GM23338 (cell line): ENCODE measurements at regions not wholly inside any gene's neighbourhood (a gene's known extent, or its start where the extent isn't known, plus 50 kb on each side); places are given as distances from the start of the nearest gene placed in this dataset.

Experiments
- ATAC-seq: fragments of 200-7000 bp; cut with Tn5 transposase; 3 replicates; pipeline ENCODE4 v1.9.1; 2020
- DNase-seq: peaks from one replicate; pipeline ENCODE4 v3.0.0-alpha.2; 2015; ENCODE audit warnings: low spot score
- H2AFZ ChIP-seq: fragments of 200-600 bp; sonication (generic); 2 replicates; pipeline ENCODE4 v1.8.0; 2016; ENCODE audit warnings: antibody characterized with exemption, mild to moderate bottlenecking, moderate library complexity
- H3F3A ChIP-seq: fragments of 200-600 bp; sonication (generic); replicated peaks from 2 replicates; pipeline ENCODE4 v1.8.0; 2017; ENCODE audit warnings: antibody characterized with exemption, mixed run types, low read depth
- H3K27ac ChIP-seq: fragments of 200-600 bp; sonication (generic); 2 replicates; pipeline ENCODE4 v1.6.1; 2016; ENCODE audit warnings: low read depth
- H3K27me3 ChIP-seq: fragments of 200-600 bp; sonication (generic); 2 replicates; pipeline ENCODE4 v1.8.0; 2016; ENCODE audit warnings: mild to moderate bottlenecking, mixed run types, moderate library complexity; ENCODE audit not compliant: insufficient read depth
- H3K36me3 ChIP-seq: fragments of 200-600 bp; sonication (generic); 2 replicates; pipeline ENCODE4 v1.8.0; 2016; ENCODE audit warnings: mild to moderate bottlenecking; ENCODE audit not compliant: insufficient read depth
- H3K4me1 ChIP-seq: fragments of 200-600 bp; sonication (generic); 2 replicates; pipeline ENCODE4 v1.8.0; 2016; ENCODE audit warnings: mild to moderate bottlenecking, moderate library complexity; ENCODE audit not compliant: insufficient read depth
- H3K4me2 ChIP-seq: fragments of 200-600 bp; sonication (generic); 2 replicates; pipeline ENCODE4 v1.7.1; 2017; ENCODE audit warnings: mixed run types
- H3K4me3 ChIP-seq: fragments of 200-600 bp; sonication (generic); 2 replicates; pipeline ENCODE4 v1.6.1; 2016; ENCODE audit warnings: mixed run types
- H3K79me2 ChIP-seq: fragments of 200-600 bp; sonication (generic); replicated peaks from 2 replicates; pipeline ENCODE4 v1.8.0; 2017; ENCODE audit warnings: mild to moderate bottlenecking; ENCODE audit not compliant: insufficient read depth
- H3K9me2 ChIP-seq: fragments of 200-600 bp; sonication (generic); 2 replicates; pipeline ENCODE4 v1.8.0; 2017; ENCODE audit not compliant: insufficient read depth
- H4K20me1 ChIP-seq: fragments of 200-600 bp; sonication (generic); replicated peaks from 2 replicates; pipeline ENCODE4 v1.8.0; 2017; ENCODE audit warnings: mild to moderate bottlenecking; ENCODE audit not compliant: insufficient read depth
- H3K27ac Mint-ChIP-seq: 2 replicates; pipeline ENCODE4 v1.8.0; 2020; ENCODE audit warnings: inconsistent platforms, mild to moderate bottlenecking, moderate library complexity, mixed read lengths
- H3K27me3 Mint-ChIP-seq: 3 replicates; pipeline ENCODE4 v1.8.0; 2022; ENCODE audit warnings: low read depth, mild to moderate bottlenecking, moderate library complexity, mixed read lengths, inconsistent platforms; ENCODE audit not compliant: insufficient read depth, poor library complexity
- H3K36me3 Mint-ChIP-seq: 3 replicates; pipeline ENCODE4 v1.8.0; 2021; ENCODE audit warnings: low read depth, mild to moderate bottlenecking, inconsistent platforms, moderate library complexity, mixed read lengths
- H3K4me1 Mint-ChIP-seq: 3 replicates; pipeline ENCODE4 v1.8.0; 2020; ENCODE audit warnings: mild to moderate bottlenecking, inconsistent platforms, mixed read lengths
- H3K4me3 Mint-ChIP-seq: 3 replicates; pipeline ENCODE4 v1.8.0; 2021; ENCODE audit warnings: moderate library complexity, mild to moderate bottlenecking, inconsistent platforms, mixed read lengths
- H3K9me3 Mint-ChIP-seq: 3 replicates; pipeline ENCODE4 v1.8.0; 2020; ENCODE audit warnings: moderate library complexity, mild to moderate bottlenecking, inconsistent platforms, mixed read lengths
- CREB1 ChIP-seq: fragments of 250-450 bp; sonication (Bioruptor Pico); IDR thresholded peaks from 2 replicates; pipeline ENCODE4 v1.5.0; 2020; ENCODE audit warnings: low read depth, mild to moderate bottlenecking, moderate library complexity
- CTCF ChIP-seq, 2 experiments: fragments of 200-600 bp in 1 of 2; sonication (generic) in 1 of 2; conservative IDR thresholded peaks; 2 replicates each; pipeline versions ENCODE4 v1.5.1 to v1.6.1; 2016 to 2017; ENCODE audit warnings: antibody characterized with exemption in 2 of 2, low read depth in 2 of 2, mild to moderate bottlenecking in 2 of 2, moderate library complexity in 1 of 2
- ETS1 ChIP-seq: IDR thresholded peaks from 2 replicates; pipeline ENCODE4 v1.6.1; 2016; ENCODE audit warnings: antibody characterized with exemption
- EZH2phosphoT487 ChIP-seq: fragments of 200-600 bp; sonication (generic); IDR thresholded peaks from one replicate; pipeline ENCODE4 v1.8.1; 2018; ENCODE audit warnings: antibody characterized with exemption; ENCODE audit not compliant: unreplicated experiment
- JUNB ChIP-seq: IDR thresholded peaks from one replicate; pipeline ENCODE4 v1.6.1; 2016; ENCODE audit warnings: antibody characterized with exemption; ENCODE audit not compliant: unreplicated experiment
- NANOG ChIP-seq: IDR thresholded peaks from 2 replicates; pipeline ENCODE4 v1.6.1; 2016; ENCODE audit warnings: antibody characterized with exemption, borderline replicate concordance
- POLR2AphosphoS5 ChIP-seq: IDR thresholded peaks from 2 replicates; pipeline ENCODE4 v1.6.1; 2016; ENCODE audit warnings: antibody characterized with exemption, low read depth
- REST ChIP-seq: IDR thresholded peaks from one replicate; pipeline ENCODE4 v1.6.1; 2018; ENCODE audit warnings: antibody characterized with exemption; ENCODE audit not compliant: unreplicated experiment
- STAT1 ChIP-seq: IDR thresholded peaks from one replicate; pipeline ENCODE4 v1.6.1; 2016; ENCODE audit warnings: antibody characterized with exemption; ENCODE audit not compliant: unreplicated experiment
- ZNF114 ChIP-seq: fragments of 250-450 bp; sonication (Bioruptor Pico); IDR thresholded peaks from 2 replicates; pipeline ENCODE4 v1.5.0; 2020; ENCODE audit warnings: mild to moderate bottlenecking, moderate library complexity
- ZNF331 ChIP-seq: fragments of 250-450 bp; sonication (Bioruptor Pico); IDR thresholded peaks from 2 replicates; pipeline ENCODE4 v1.5.0; 2020; ENCODE audit warnings: low read depth, mild to moderate bottlenecking, moderate library complexity

DNA sequence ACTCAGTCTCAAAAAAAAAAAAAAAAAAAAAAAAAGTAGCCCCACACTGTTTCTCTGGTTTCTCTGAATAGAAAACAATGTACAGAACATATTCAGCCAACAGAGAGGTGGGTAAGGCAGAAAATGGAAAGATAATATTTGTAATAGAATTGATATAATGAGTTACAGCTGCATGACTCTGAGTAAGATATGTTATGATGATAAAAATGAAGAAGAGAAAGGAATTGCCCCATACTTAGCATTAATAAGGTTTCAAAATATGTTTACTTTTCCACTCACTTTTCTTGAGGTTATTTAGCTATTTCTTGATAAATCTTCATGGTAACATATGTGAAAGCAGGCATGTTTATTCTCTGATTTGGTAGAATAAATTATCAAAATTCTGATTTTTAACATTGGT is 100.9 kb upstream of the ROBO2 start:
- Histone ChIP-seq H3K79me2 (no peaks in the 10 kb centered on the region), H3K4me2 (no peak overlapping the region), H4K20me1 (no peaks in the 10 kb centered on the region), H3K36me3 (no peaks in the 10 kb centered on the region), H2AFZ (no peak overlapping the region), H3K27me3 (no peaks in the 10 kb centered on the region), H3K4me1 (peaks cover 22% of the 10 kb centered on the region; the same call in 1 of the 2 replicates), H3F3A (no peaks in the 10 kb centered on the region), H3K27ac (no peak overlapping the region), H3K9me2 (no peaks in the 10 kb centered on the region; the same call in 1 of the 2 replicates), H3K4me3 (no peak overlapping the region)
- H3K36me3 Mint-ChIP-seq = peaks cover 3% of the 10 kb centered on the region; the same call in 1 of the 3 replicates
- no peak for DNase-seq
- H3K4me3 Mint-ChIP-seq = no peak overlapping the region
- no peak for ATAC-seq
- TF ChIP-seq STAT1 (no peak), EZH2phosphoT487 (no peak), REST (no peak), CTCF (conservative IDR thresholded peaks at IDR 0.05; ENCODE audit: low read depth in 2 of 2) (no peak), CREB1 (CRISPR knock-in tag) (no peak), JUNB (no peak)
- peaks cover 3% of the 10 kb centered on the region; the same call in 1 of the 3 replicates for H3K9me3 Mint-ChIP-seq
- H3K4me1 Mint-ChIP-seq = peaks cover 19% of the 10 kb centered on the region
- H3K27ac Mint-ChIP-seq = no peak overlapping the region
- H3K27me3 Mint-ChIP-seq = no peaks in the 10 kb centered on the region

DNA sequence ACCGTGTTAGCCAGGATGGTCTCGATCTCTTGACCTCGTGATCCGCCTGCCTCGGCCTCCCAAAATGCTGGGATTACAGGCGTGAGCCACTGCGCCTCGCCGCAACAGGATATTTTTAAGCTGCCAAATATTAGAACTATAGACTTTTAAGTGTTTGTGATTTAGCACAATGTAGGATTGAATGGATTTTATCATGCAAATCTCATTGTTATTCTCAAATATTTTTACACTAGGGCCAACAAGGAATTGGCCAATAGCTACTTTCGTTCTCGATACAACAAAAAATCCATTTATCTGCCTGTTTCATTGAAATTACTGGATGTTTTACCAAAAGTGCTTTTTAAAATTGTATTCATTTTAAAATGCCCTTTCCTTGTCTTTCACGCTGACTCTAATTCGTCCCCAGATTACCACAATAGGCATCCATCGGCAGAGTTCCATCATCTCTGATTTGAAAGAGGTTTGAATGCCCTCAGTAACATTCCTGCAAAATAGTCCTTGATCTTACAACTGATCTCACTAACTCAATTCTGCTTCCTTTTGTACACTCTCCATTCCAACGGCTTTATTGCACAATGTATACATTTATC is 99.6 kb upstream of the ROBO2 start:
- peaks cover 19% of the 10 kb centered on the region for H3K4me1 Mint-ChIP-seq
- Histone ChIP-seq H3F3A (no peaks in the 10 kb centered on the region), H3K79me2 (no peaks in the 10 kb centered on the region), H4K20me1 (no peaks in the 10 kb centered on the region), H3K9me2 (no peaks in the 10 kb centered on the region; the same call in 1 of the 2 replicates), H3K27ac (no peak overlapping the region), H2AFZ (no peak overlapping the region), H3K4me2 (no peak overlapping the region), H3K4me1 (peaks cover 22% of the 10 kb centered on the region; the same call in 1 of the 2 replicates), H3K36me3 (no peaks in the 10 kb centered on the region), H3K27me3 (no peaks in the 10 kb centered on the region), H3K4me3 (no peak overlapping the region)
- peaks cover 3% of the 10 kb centered on the region; the same call in 1 of the 3 replicates for H3K36me3 Mint-ChIP-seq
- DNase-seq (no peak), ATAC-seq (no peak)
- no peak overlapping the region for H3K27ac Mint-ChIP-seq
- H3K9me3 Mint-ChIP-seq = peaks cover 3% of the 10 kb centered on the region; the same call in 1 of the 3 replicates
- no peaks in the 10 kb centered on the region for H3K27me3 Mint-ChIP-seq
- H3K4me3 Mint-ChIP-seq = no peak overlapping the region
- TF ChIP-seq ZNF114 (CRISPR knock-in tag) (no peak), REST (no peak), JUNB (no peak), CREB1 (CRISPR knock-in tag) (no peak), ETS1 (no peak), ZNF331 (CRISPR knock-in tag) (no peak), POLR2AphosphoS5 (no peak), CTCF (conservative IDR thresholded peaks at IDR 0.05; ENCODE audit: low read depth in 2 of 2) (no peak), NANOG (no peak), EZH2phosphoT487 (no peak)
